HG02870 (cell line): ENCODE measurements at regions not wholly inside any gene's neighbourhood (a gene's known extent, or its start where the extent isn't known, plus 50 kb on each side); places are given as distances from the start of the nearest gene placed in this dataset.
"Not testable (repeated sequence)": the region's sequence is repeated elsewhere in the genome, so short reads cannot be mapped to it uniquely, and the experiment has no call there.

Experiments
- ATAC-seq: cut with Tn5 transposase; IDR thresholded peaks from one replicate; pipeline ENCODE4 v1.9.1; 2021; ENCODE audit warnings: mild to moderate bottlenecking, moderate library complexity; ENCODE audit not compliant: unreplicated experiment

DNA sequence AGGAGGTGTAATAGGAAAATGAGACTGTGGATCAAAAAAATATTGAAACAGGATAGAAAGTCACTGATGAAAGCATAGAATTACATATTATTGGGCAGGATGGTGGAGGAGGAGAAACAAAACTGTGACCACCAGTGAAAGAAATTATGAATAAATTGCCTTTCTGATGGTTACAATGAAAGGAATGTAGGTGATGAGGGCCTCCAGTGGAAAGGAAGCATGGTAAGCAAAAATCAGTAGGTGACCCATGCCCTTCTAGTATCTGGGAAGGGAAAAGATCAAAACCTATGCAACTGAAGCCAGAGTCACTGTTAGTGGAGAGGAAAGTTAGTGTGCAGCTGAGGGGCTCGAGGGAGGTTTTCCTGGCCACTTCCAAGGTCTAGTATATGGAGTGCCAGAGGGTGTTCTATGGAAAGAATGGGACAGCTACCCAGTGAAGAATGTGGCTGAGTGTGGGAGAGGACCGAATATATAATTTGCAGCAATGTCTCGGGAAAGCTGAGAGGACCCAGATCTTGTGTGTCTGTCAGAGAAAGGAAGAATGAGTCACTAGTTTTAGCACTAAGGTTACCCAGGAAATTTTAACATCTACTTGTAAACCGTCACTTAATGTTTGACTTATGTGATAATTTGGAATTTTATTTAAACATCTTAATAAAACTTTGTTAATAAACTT lies 146.2 kb downstream of the NFKBIZ start:
- ATAC-seq, result no peak

DNA sequence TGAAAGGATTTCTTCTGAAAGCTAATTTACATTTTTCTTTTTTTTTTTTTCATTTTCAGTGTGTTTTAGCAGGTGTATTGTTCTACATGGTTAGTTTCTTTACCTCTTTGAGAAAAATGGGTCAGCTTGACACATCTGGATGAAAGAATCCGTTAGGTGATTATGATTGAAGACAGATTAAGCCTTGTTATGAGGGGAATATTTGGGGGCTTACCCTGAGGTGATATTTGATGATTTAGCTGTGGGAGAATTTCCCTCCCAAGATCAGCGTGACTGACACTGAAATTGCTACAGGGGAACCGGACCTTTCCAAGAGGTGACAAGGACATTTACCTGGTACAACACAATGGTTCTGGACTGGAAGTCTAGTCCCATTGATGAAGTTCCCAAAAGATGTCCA lies 147.5 kb downstream of the NFKBIZ start:
- ATAC-seq, result peak; percentile 52

DNA sequence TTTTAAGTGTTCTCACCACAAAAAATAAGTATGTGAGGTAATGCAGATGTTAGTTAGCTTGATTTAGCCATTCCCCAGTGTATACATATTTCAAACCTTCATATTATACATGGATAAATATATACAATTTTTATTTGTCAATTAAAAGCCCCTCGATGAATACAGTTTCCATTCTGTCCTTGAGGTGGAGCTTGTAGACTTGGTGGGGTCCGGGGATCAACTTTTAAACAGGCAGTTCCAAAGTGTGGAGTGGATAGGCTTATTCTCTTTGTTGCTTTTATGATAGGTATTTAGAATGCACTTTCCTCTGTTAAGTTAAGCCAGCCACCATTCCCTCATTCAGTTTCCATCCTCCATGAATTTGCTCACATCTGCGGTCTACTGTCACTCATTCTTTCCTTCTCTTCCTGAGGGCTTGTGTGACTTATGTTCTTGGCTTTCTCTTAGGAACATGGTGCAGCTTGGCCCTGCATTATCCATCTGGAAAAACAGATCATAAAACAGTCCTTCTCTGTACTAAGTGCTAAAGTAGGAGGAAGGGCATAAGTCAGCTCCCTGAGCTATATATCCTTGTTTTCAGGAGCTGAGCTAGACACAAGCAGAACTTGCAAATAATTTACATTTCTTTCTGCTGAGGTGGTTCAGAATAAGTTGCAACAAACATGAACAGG lies 149.1 kb downstream of the NFKBIZ start:
- ATAC-seq, result no peak

DNA sequence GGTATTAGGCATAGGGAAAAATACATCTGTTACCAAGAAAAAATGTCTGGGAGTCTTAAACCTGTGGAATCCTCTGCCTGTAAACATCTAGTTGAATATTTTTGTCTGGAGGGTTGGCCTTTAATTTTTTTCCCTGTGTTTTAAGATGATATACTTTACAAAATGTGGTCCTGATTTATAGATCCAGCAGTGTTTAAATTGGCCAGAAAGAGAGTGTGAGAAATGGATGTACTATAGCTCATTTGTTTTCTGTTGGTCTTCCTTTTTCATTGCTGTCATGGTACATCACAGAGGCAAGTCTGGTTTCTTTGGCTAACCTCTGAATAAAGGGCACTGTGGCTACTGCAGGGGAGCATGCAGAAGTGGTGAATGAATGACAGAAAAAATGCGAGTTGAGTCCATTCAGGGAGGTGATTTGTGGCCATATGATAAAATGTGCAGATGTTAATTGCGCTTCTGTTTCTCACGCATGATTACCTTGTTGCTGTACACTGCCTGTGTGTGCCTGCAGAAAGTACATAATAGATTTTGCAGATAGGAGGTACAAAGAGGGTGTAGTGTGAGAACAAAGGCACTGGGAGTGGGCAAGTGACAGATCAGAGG lies 150.0 kb downstream of the NFKBIZ start:
- ATAC-seq, result no peak

DNA sequence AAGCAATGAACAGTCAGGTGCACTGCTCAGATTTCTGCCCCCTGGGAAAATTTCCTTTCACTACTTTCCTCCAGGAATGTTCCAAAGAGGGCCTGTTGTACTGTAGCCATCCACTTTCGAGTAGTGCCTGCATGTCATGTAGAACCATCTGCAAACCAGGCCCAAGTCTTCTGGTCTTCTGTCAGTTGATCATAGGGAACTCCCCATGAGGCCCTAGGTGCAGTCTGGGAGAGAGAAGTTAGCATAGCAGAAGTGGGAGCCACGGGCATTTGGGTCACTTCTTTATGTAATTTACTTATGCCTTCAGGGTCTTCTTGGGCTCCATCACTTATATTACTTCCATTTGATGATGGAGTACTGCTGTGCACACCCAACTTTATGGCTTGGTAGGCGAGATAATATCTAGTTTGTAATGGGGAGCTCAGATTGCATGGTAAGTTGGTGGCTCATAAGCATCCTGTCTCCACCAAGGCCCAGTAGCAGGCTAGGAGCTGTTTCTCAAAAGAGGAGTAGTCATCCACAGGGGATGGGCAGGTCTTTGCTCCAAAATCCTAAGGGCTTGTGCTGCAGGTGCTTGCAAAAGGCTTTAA lies 151.4 kb downstream of the NFKBIZ start:
- no peak for ATAC-seq

DNA sequence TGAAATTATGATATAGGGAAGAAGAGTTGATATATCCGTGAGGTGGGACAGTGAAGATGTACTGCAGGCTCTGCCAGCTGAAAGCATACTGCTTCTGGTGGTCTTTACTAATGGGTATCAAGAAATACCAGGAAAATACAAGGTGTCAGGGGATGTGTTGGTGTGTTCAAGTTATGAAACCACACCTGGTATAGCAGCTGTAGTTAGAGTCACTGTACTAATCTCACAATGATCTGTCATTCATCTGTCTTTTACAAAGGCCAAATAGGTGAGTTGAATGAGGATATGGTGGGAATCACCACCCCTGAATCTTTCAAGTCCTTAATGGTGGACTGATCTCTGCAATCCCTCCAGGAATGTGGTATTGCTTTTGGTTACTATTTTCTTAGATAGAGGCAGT lies 152.7 kb downstream of the NFKBIZ start:
- ATAC-seq, result no peak

DNA sequence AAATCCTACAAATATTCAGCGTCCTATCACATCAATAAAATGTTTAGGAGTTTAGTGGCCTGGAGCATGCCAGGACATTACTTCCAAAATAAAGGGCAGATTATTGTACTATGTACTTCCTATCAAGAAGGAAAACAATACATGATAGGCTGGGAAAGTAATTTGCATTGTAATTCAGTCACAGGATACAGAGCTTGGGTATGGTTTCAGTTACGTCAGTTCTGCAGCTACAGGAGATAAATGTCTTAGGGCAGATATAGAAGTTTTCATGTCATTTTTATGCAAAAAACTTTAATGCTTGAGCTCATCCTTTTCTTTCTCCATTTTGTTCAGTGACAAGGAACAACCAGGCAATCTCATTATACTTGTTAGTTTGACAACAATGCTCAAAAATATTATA lies 155.2 kb downstream of the NFKBIZ start:
- ATAC-seq, result no peak

DNA sequence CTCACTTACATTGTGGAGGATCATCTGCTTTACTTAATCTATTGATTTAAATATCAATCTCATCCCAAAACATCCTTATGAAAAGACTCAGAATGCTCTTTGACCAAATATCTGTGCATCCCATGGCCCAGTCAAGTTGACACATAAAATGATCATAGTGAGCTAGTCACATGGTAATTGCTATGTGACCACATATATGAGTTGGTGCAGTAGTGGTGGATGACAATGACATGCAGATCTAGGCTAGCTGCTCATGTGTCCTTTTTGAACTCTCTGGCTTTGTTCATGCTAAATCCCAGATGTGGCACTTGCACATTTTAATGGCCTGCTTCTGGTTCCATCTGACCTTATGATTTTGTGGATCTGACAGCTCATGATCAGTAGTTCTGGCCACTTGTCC lies 156.2 kb downstream of the NFKBIZ start:
- ATAC-seq, result no peak

DNA sequence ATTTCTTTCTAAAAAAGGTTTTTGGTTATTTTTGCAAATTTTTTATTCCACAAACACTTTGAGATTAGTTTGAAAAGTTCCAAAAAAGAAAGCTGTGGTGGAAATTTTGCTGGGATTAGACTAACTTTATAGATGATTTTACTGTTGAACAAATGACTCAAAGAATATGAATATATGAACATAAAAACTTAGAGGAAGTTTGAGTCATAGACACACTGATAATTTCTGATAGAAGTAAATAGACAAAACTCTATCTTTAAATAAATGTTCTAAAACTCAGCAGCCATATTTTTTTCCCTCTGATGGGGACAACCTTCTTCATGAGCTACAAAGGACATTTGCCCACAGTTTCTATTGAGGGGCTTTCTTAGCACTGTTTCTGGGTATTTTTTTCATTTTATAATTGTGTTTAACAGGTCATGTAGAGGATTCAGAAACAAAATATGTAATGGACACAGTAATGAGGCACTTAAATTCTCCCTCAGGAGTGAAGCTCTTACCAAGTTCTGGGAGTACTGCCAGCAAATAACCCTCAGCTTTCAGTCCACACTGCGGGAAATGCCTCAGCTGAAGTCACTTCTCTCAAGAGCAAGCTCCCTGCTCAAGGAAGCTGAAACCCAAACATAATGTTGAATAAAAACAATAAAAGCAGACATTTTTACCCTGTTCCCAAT lies 157.6 kb downstream of the NFKBIZ start:
- ATAC-seq, result no peak

DNA sequence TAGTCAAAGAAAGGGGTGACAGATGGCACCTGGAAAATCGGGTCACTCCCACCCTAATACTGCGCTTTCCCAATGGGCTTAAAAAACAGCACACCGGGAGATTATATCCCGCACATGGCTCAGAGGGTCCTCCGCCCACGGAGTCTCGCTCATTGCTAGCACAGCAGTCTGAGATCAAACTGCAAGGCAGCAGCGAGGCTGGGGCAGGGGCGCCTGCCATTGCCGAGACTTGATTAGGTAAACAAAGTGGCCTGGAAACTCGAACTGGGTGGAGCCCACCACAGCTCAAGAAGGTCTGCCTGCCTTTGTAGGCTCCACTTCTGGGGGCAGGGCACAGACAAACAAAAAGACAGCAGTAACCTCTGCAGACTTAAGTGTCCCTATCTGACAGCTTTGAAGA lies 159.1 kb downstream of the NFKBIZ start:
- not testable (repeated sequence) for ATAC-seq

DNA sequence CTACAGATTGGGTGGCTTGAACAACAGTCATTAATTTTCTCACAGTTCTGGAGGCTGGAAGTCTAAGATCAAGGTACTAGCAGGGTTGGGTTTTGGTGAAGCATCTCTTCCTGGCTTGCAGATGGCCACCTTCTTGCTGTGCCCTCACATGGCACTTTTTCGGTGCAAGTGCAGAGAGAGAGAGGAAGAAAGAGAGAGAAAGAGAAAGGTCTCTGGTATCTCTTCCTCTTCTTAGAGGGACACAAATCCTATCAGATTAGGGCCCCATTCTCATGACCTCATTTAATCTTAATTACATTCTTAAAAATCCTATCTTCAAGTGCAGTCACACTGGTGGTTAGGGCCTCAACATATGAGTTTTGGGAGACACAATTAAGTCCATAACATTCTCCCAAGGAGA lies 167.1 kb downstream of the NFKBIZ start:
- no peak for ATAC-seq

DNA sequence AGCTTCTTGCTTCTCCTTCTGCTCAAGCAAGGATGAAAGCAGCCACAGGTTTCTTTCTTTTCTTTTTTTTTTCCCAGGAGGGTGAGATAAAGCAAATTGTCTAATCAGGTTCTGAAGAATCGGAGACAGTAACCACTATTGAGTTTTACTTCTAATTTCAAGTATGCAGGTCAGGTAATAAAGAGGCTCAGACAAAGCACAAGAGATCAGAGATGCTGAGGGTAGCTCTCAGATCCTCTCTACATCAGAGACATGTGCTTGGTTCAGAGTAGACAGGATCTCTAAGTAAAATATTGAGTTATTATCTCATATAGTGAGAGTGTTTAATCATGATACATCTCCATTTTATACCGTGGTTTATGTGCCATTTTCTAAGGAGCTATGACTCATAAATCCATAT lies 168.5 kb downstream of the NFKBIZ start:
- peak; percentile 76 for ATAC-seq

DNA sequence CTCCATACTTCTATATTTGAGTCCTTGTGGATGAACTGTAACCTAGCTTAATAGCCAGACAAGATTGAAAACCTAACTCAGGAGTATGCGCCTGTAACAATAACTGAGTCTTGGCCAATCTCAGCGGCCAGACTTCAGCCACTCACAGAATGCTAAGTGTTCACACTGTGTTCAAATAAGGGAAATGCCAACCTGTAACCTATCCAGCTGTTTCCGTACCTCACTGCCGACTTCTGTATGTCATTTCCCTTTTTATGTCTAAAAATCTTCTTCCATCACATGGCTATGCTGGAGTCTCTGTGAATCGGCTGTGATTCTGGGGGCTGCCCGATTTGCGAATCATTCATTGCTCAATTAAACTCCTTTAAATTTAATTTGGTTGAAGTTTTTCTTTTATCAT lies 169.2 kb downstream of the NFKBIZ start:
- no peak for ATAC-seq

DNA sequence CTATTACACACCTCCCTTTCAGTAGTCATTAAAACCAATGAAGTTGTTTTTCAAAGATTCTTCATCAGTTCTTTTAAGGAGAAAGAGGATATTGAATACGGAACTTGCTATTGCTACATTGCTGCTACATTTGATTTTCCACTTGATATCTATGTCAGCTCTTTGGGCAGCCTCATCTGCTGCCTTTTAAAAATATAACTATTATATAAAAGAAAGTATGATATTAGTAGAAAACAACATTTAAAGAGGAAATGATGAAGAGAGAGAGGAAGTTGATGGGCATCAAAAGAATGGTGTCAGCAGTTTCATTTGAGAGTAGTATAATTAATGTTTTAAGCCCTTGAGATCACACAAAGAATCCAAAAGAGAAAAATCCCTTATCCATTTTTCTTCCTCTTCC lies 171.4 kb downstream of the NFKBIZ start:
- ATAC-seq, result no peak

DNA sequence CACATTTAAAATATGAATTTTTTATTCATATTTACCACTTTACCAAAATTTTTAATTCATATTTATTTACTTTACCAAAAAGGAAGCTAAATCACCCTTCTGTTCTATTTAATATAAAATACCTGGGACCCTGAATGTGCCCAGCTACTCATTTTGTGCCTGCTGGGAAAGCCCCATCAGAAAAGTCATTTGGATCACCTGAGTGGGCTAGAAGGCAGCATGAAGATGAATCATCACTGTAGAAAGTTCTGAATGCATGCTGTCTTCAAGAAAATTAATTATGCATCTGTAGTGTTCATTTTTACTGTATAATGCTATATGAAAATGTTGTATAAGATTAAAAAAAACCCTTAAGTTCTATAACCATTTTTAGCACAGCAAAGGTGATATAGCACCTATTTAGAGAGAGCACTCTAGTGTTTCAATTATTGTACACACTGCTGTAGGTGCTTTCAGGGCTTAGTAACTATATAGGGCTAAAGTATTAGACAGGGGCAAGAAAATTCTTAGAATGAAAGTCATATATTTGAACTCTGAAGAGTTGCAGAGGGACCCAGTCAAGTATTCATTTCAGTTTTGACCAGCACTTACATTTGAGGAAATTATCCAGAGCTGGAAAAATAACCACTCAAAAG lies 175.1 kb downstream of the NFKBIZ start:
- no peak for ATAC-seq

DNA sequence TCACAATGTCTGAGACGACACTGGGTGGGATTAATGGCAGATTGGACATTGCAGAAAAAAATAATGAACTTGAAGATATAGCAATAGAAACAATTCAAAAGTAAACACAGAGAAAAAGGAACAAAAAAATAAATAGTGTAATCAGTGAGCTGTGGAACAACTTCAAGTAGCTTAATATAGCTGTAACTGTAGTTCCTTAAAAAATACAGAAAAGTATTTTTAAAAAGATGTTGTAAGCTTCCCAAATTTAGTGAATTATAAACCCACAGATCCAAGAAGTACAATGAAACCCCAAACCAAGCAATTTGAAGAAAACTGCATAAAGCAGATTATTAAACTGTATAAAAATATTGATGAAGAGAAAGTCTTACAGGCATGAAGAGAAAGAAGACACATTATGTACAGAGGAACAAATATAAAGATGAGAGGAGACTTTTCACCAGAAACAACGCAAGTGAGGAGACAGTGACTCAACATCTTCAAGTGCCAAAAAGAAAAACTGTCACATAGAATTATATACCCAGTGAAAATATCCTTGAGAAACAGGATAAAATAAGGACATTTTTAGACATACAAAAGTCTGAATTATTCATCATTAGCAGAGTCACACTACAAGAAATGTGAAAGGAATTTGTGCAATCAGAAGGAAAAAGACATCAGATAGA lies 176.4 kb downstream of the NFKBIZ start:
- ATAC-seq, result no peak

DNA sequence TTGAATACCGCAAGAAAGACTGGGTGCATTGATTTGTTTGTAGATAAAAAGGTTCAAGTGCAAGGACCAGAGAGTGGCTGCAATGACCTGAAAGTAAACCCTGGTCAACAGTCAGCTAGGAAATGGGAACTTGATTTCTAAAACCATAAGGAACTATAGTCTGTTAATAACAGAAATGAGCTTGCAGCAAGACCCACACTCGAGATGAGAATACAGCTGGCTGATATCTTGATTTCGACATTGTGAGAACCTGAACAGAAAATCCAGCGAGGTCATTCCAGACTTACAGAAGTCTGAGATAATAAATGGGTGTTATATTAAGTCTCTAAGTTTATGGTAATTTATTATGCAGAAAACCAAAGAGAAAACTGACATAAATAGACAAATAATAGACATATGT lies 177.3 kb downstream of the NFKBIZ start:
- no peak for ATAC-seq

DNA sequence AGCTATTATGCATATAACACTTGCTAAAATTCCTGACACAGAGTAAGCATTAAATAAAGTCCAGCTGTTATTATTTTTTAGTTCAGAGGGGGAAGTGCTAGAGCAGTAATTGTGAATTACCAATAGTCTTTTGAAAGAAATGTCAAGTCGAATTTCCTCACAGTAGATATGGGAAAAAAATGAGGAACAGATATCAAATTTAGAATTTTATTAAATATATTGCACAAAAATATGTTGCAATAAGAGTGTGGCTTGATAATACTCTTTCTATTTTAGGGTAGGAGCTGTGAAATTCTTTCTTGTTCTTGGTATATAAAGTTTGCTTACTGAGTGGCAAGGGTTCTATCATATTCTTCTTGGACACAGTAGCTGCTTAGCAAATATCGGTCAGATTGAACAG lies 181.3 kb downstream of the NFKBIZ start:
- no peak for ATAC-seq

DNA sequence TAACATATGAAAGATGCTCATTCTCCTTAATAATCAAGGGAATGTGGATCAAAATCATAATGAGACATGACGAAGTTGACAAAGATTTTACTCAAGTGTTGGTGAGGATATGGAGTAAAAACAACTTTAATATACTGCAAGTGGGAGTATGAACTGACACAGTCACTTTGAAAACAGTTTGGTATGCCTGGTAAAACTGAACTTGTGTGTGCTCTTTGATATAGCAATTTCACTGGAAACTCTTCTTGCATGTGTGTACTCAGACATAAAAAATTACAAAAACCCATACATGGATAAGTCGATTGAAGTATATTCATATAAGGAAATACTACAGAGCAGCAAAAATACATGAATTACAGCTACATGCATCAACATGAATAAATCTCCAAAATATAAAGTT lies 182.5 kb downstream of the NFKBIZ start:
- no peak for ATAC-seq
